HEK293 (cell line): ENCODE measurements at regions not wholly inside any gene's neighbourhood (a gene's known extent, or its start where the extent isn't known, plus 50 kb on each side); places are given as distances from the start of the nearest gene placed in this dataset.

Source experiments
- CTCF ChIA-PET: fragments of 350-600 bp; formaldehyde crosslinking; extraction: SDS; loops from one replicate; lab custom pipeline; 2021; ENCODE audit warnings: antibody characterized with exemption; lab: Yijun Ruan, JAX
- POLR2A ChIA-PET: fragments of 300-600 bp; formaldehyde crosslinking; extraction: SDS; loops from one replicate; lab custom pipeline; 2020; ENCODE audit warnings: antibody characterized with exemption, inconsistent platforms; lab: Yijun Ruan, JAX
- H3K27ac ChIP-seq: fragments of 200-500 bp; sonication (Bioruptor generic); 2 replicates; pipeline ENCODE4 v1.5.1; 2014; ENCODE audit warnings: low read depth, low read length, control low read depth, inconsistent platforms; ENCODE audit errors: extremely low read depth
- H3K36me3 ChIP-seq, 2 experiments: fragments of 200-500 bp in 1 of 2; sonication (Bioruptor generic) in 1 of 2; 1 replicate in 1 of 2; 2 replicates in 1 of 2; pipeline ENCODE4 v1.5.1; 2014 to 2017; ENCODE audit warnings: inconsistent platforms in 2 of 2, low read length in 2 of 2; ENCODE audit not compliant: control insufficient read depth in 2 of 2, insufficient read depth in 1 of 2
- H3K4me1 ChIP-seq: fragments of 200-500 bp; sonication (Bioruptor generic); 2 replicates; pipeline ENCODE4 v1.5.1; 2014; ENCODE audit warnings: mild to moderate bottlenecking, low read length, inconsistent platforms; ENCODE audit not compliant: control insufficient read depth, insufficient read depth
- H3K4me3 ChIP-seq: 2 replicates; pipeline ENCODE4 v1.5.1; 2011; ENCODE audit warnings: low read depth, mild to moderate bottlenecking, control low read depth, low read length, moderate library complexity
- H3K9me3 ChIP-seq: fragments of 200-500 bp; sonication (Bioruptor generic); 2 replicates; pipeline ENCODE4 v1.5.1; 2014; ENCODE audit warnings: low read depth, low read length, inconsistent platforms; ENCODE audit not compliant: control insufficient read depth, insufficient read depth
- GLI4 ChIP-seq: fragments of 450-650 bp; formaldehyde crosslinking; IDR thresholded peaks from 2 replicates; pipeline ENCODE4 v1.5.1; 2016; ENCODE audit warnings: missing biosample characterization, missing genetic modification characterization
- HOXA7 ChIP-seq: sonication (generic); formaldehyde crosslinking; IDR thresholded peaks from 2 replicates; pipeline ENCODE4 v1.8.1; 2022; ENCODE audit warnings: missing genetic modification reagents, borderline replicate concordance
- SCRT1 ChIP-seq: fragments of 450-650 bp; formaldehyde crosslinking; IDR thresholded peaks from 2 replicates; pipeline ENCODE4 v1.5.1; 2016; ENCODE audit warnings: missing biosample characterization, missing genetic modification characterization, borderline replicate concordance
- SCRT2 ChIP-seq: fragments of 450-650 bp; formaldehyde crosslinking; IDR thresholded peaks from 2 replicates; pipeline ENCODE4 v1.5.1; 2016; ENCODE audit warnings: missing biosample characterization, missing genetic modification characterization
- ZBTB1 ChIP-seq: fragments of 450-650 bp; formaldehyde crosslinking; IDR thresholded peaks from 2 replicates; pipeline ENCODE4 v1.5.1; 2016; ENCODE audit warnings: missing biosample characterization, missing genetic modification characterization
- ZBTB8A ChIP-seq: fragments of 450-650 bp; formaldehyde crosslinking; IDR thresholded peaks from 2 replicates; pipeline ENCODE4 v1.5.1; 2016; ENCODE audit warnings: missing biosample characterization, missing genetic modification characterization
- ZFP3 ChIP-seq: fragments of 450-650 bp; formaldehyde crosslinking; IDR thresholded peaks from 2 replicates; pipeline ENCODE4 v1.5.1; 2016; ENCODE audit warnings: low read depth, missing biosample characterization, missing genetic modification characterization
- ZFP69B ChIP-seq: fragments of 450-650 bp; formaldehyde crosslinking; IDR thresholded peaks from 2 replicates; pipeline ENCODE4 v1.5.1; 2016; ENCODE audit warnings: missing biosample characterization, missing genetic modification characterization
- ZNF239 ChIP-seq: fragments of 450-650 bp; formaldehyde crosslinking; IDR thresholded peaks from 2 replicates; pipeline ENCODE4 v1.5.1; 2016; ENCODE audit warnings: missing biosample characterization, missing genetic modification characterization
- ZNF24 ChIP-seq: fragments of 450-650 bp; formaldehyde crosslinking; IDR thresholded peaks from 2 replicates; pipeline ENCODE4 v1.5.1; 2016; ENCODE audit warnings: missing biosample characterization, missing genetic modification characterization
- ZNF341 ChIP-seq: fragments of 450-650 bp; formaldehyde crosslinking; IDR thresholded peaks from 2 replicates; pipeline ENCODE4; 2016; ENCODE audit warnings: low read depth, missing biosample characterization, missing genetic modification characterization
- ZNF391 ChIP-seq: fragments of 450-650 bp; formaldehyde crosslinking; IDR thresholded peaks from 2 replicates; pipeline ENCODE4 v1.5.1; 2016; ENCODE audit warnings: low read depth, missing biosample characterization, missing genetic modification characterization, borderline replicate concordance
- ZNF398 ChIP-seq: fragments of 450-650 bp; formaldehyde crosslinking; IDR thresholded peaks from 2 replicates; pipeline ENCODE4 v1.5.1; 2017; ENCODE audit warnings: missing biosample characterization, missing genetic modification characterization
- ZNF48 ChIP-seq: fragments of 450-650 bp; formaldehyde crosslinking; IDR thresholded peaks from 2 replicates; pipeline ENCODE4 v1.5.1; 2016; ENCODE audit warnings: missing biosample characterization, missing genetic modification characterization
- ZNF501 ChIP-seq: fragments of 450-650 bp; formaldehyde crosslinking; IDR thresholded peaks from 2 replicates; pipeline ENCODE4 v1.5.1; 2016; ENCODE audit warnings: missing biosample characterization, missing genetic modification characterization
- ZNF521 ChIP-seq: fragments of 450-650 bp; formaldehyde crosslinking; IDR thresholded peaks from 2 replicates; pipeline ENCODE4 v1.5.1; 2017; ENCODE audit warnings: missing biosample characterization, mild to moderate bottlenecking, missing genetic modification characterization
- ZNF600 ChIP-seq: fragments of 450-650 bp; formaldehyde crosslinking; IDR thresholded peaks from 2 replicates; pipeline ENCODE4 v1.5.1; 2016; ENCODE audit warnings: missing biosample characterization, missing genetic modification characterization
- ZNF629 ChIP-seq: fragments of 450-650 bp; formaldehyde crosslinking; IDR thresholded peaks from 2 replicates; pipeline ENCODE4 v1.5.1; 2017; ENCODE audit warnings: missing biosample characterization, missing genetic modification characterization
- ZNF785 ChIP-seq: fragments of 450-650 bp; formaldehyde crosslinking; IDR thresholded peaks from 2 replicates; pipeline ENCODE4 v1.5.1; 2016; ENCODE audit warnings: missing biosample characterization, missing genetic modification characterization
- ZNF830 ChIP-seq: fragments of 450-650 bp; IDR thresholded peaks from 2 replicates; pipeline ENCODE4 v1.5.0; 2018; ENCODE audit warnings: missing biosample characterization, missing genetic modification characterization, low read depth, mild to moderate bottlenecking, moderate library complexity
- TF ChIP-seq, protein P1 (sequence below): fragments of 450-650 bp; formaldehyde crosslinking; IDR thresholded peaks from 2 replicates; pipeline ENCODE4 v1.5.1; 2016; ENCODE audit warnings: missing biosample characterization, missing genetic modification characterization
- TF ChIP-seq, protein P2 (sequence below): fragments of 450-650 bp; formaldehyde crosslinking; IDR thresholded peaks from 2 replicates; pipeline ENCODE4 v1.5.1; 2016; ENCODE audit warnings: missing biosample characterization, missing genetic modification characterization
- TF ChIP-seq, protein P3 (sequence below): fragments of 450-650 bp; formaldehyde crosslinking; IDR thresholded peaks from 2 replicates; pipeline ENCODE4 v1.5.1; 2016; ENCODE audit warnings: missing biosample characterization, missing genetic modification characterization

- ChIA-PET POLR2A (no interaction called here), CTCF (interaction anchor here (1.1 kb wide), 1 partner anchor 10 kb away, joined by 4 read pairs; no protein-coding TSS in a partner anchor)
- TF ChIP-seq ZNF830 = no peak
- TF ChIP-seq, protein P1, sequence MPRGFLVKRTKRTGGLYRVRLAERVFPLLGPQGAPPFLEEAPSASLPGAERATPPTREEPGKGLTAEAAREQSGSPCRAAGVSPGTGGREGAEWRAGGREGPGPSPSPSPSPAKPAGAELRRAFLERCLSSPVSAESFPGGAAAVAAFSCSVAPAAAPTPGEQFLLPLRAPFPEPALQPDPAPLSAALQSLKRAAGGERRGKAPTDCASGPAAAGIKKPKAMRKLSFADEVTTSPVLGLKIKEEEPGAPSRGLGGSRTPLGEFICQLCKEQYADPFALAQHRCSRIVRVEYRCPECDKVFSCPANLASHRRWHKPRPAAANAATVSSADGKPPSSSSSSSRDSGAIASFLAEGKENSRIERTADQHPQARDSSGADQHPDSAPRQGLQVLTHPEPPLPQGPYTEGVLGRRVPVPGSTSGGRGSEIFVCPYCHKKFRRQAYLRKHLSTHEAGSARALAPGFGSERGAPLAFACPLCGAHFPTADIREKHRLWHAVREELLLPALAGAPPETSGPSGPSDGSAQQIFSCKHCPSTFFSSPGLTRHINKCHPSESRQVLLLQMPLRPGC (tag by site-specific recombination) = no peak
- TF ChIP-seq, all 188 proteins: peak for 0
- Histone ChIP-seq H3K4me3 (no peak overlapping the region), H3K9me3 (no peaks in the 10 kb centered on the region), H3K36me3 (no peaks in the 10 kb centered on the region), H3K27ac (no peak overlapping the region), H3K4me1 (no peaks in the 10 kb centered on the region)
These were observed 326.0 kb downstream of the RPS24 start for GRCh38 chr10:78359640-78360091.

- no peaks in the 10 kb centered on the region for H3K36me3 ChIP-seq
- ChIA-PET POLR2A (no interaction called here), CTCF (interaction anchor here (1.1 kb wide), 1 partner anchor 10 kb away, joined by 4 read pairs; no protein-coding TSS in a partner anchor)
- no peak overlapping the region for H3K4me3 ChIP-seq
- no peaks in the 10 kb centered on the region for H3K4me1 ChIP-seq
- no peak overlapping the region for H3K27ac ChIP-seq
- TF ChIP-seq ZNF521 (tag by site-specific recombination) (no peak), ZNF341 (no peak), ZFP3 (0 out of 2 replicates have a peak, but pooled peaks have one; percentile 7)
- no peaks in the 10 kb centered on the region for H3K9me3 ChIP-seq
These were observed 326.6 kb downstream of the RPS24 start for GRCh38 chr10:78360284-78360683.

- no peak overlapping the region for H3K4me3 ChIP-seq
- no peaks in the 10 kb centered on the region for H3K4me1 ChIP-seq
- TF ChIP-seq, protein P2, sequence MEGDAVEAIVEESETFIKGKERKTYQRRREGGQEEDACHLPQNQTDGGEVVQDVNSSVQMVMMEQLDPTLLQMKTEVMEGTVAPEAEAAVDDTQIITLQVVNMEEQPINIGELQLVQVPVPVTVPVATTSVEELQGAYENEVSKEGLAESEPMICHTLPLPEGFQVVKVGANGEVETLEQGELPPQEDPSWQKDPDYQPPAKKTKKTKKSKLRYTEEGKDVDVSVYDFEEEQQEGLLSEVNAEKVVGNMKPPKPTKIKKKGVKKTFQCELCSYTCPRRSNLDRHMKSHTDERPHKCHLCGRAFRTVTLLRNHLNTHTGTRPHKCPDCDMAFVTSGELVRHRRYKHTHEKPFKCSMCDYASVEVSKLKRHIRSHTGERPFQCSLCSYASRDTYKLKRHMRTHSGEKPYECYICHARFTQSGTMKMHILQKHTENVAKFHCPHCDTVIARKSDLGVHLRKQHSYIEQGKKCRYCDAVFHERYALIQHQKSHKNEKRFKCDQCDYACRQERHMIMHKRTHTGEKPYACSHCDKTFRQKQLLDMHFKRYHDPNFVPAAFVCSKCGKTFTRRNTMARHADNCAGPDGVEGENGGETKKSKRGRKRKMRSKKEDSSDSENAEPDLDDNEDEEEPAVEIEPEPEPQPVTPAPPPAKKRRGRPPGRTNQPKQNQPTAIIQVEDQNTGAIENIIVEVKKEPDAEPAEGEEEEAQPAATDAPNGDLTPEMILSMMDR (tag by site-specific recombination) = no peak
- TF ChIP-seq ZBTB1 (tag by site-specific recombination) (no peak), ZNF501 (tag by site-specific recombination) (no peak), GLI4 (no peak), SCRT1 (tag by site-specific recombination) (no peak), ZNF600 (tag by site-specific recombination) (no peak), ZNF629 (no peak), ZNF391 (tag by site-specific recombination) (no peak), HOXA7 (CRISPR knock-in tag) (no peak), ZFP69B (no peak), ZNF785 (tag by site-specific recombination) (no peak), ZNF48 (no peak), ZBTB8A (tag by site-specific recombination) (no peak), ZNF398 (no peak), ZNF24 (tag by site-specific recombination) (no peak), ZNF239 (tag by site-specific recombination) (no peak), SCRT2 (no peak)
- TF ChIP-seq, protein P3, sequence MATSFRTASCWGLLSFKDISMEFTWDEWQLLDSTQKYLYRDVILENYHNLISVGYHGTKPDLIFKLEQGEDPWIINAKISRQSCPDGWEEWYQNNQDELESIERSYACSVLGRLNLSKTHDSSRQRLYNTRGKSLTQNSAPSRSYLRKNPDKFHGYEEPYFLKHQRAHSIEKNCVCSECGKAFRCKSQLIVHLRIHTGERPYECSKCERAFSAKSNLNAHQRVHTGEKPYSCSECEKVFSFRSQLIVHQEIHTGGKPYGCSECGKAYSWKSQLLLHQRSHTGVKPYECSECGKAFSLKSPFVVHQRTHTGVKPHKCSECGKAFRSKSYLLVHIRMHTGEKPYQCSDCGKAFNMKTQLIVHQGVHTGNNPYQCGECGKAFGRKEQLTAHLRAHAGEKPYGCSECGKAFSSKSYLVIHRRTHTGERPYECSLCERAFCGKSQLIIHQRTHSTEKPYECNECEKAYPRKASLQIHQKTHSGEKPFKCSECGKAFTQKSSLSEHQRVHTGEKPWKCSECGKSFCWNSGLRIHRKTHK (tag by site-specific recombination) = no peak
- TF ChIP-seq, all 188 proteins: peak for 0
- H3K27ac ChIP-seq = no peak overlapping the region
- H3K36me3 ChIP-seq = no peaks in the 10 kb centered on the region
- no peaks in the 10 kb centered on the region for H3K9me3 ChIP-seq
- POLR2A ChIA-PET = no interaction called here
- CTCF ChIA-PET = interaction anchor here (1.1 kb wide), 1 partner anchor 11 kb away, joined by 4 read pairs; no protein-coding TSS in a partner anchor
These were observed 327.4 kb downstream of the RPS24 start for GRCh38 chr10:78361031-78361430.
